DND-41 (cell line): ENCODE measurements at regions not wholly inside any gene's neighbourhood (a gene's known extent, or its start where the extent isn't known, plus 50 kb on each side); places are given as distances from the start of the nearest gene placed in this dataset.

ENCODE experiments used
- ATAC-seq: fragments of 200-7000 bp; cut with Tn5 transposase; 3 replicates; pipeline ENCODE4 v1.9.1; 2021; ENCODE audit warnings: low read depth; ENCODE audit not compliant: insufficient read depth
- DNase-seq: peaks from one replicate; pipeline ENCODE4 v3.0.0-alpha.2; 2020
- H2AFZ ChIP-seq: 2 replicates; pipeline ENCODE4 v1.6.0; 2012; ENCODE audit warnings: low read depth, low read length
- H3K27ac ChIP-seq: 2 replicates; pipeline ENCODE4 v1.5.1; 2012; ENCODE audit warnings: low read length, inconsistent platforms
- H3K27me3 ChIP-seq: fragments of 200-600 bp; sonication (generic); 2 replicates; pipeline ENCODE4 v1.6.0; 2012; ENCODE audit warnings: low read length, mild to moderate bottlenecking, inconsistent platforms; ENCODE audit not compliant: insufficient read depth, poor library complexity
- H3K36me3 ChIP-seq: 2 replicates; pipeline ENCODE4 v1.5.1; 2012; ENCODE audit warnings: low read length, inconsistent platforms; ENCODE audit not compliant: insufficient read depth
- H3K4me1 ChIP-seq: 2 replicates; pipeline ENCODE4 v1.5.1; 2012; ENCODE audit warnings: mild to moderate bottlenecking, low read length; ENCODE audit not compliant: insufficient read depth
- H3K4me2 ChIP-seq: 2 replicates; pipeline ENCODE4 v1.6.0; 2012; ENCODE audit warnings: mild to moderate bottlenecking, moderate library complexity, low read length, inconsistent platforms; ENCODE audit not compliant: insufficient read depth
- H3K4me3 ChIP-seq, 2 experiments: fragments of 200-600 bp in 1 of 2; shearing (Covaris generic) in 1 of 2; 2 replicates each; pipeline ENCODE4 v1.5.1; 2012 to 2016; ENCODE audit warnings: inconsistent platforms in 2 of 2, low read length in 2 of 2, mild to moderate bottlenecking in 2 of 2, low read depth in 1 of 2, moderate library complexity in 1 of 2
- H3K79me2 ChIP-seq: 2 replicates; pipeline ENCODE4 v1.6.0; 2012; ENCODE audit warnings: low read length, inconsistent platforms; ENCODE audit not compliant: insufficient read depth
- H3K9ac ChIP-seq: 2 replicates; pipeline ENCODE4 v1.6.0; 2012; ENCODE audit warnings: low read depth, mild to moderate bottlenecking, inconsistent platforms, low read length, moderate library complexity
- H3K9me3 ChIP-seq: 2 replicates; pipeline ENCODE4 v1.5.1; 2012; ENCODE audit warnings: low read length, moderate library complexity, mild to moderate bottlenecking, inconsistent platforms; ENCODE audit not compliant: insufficient read depth, severe bottlenecking
- H4K20me1 ChIP-seq: 2 replicates; pipeline ENCODE4 v1.6.0; 2012; ENCODE audit warnings: low read length; ENCODE audit not compliant: insufficient read depth
- EZH2 ChIP-seq: IDR thresholded peaks from 3 replicates; pipeline ENCODE4 v1.6.1; 2012; ENCODE audit warnings: borderline replicate concordance, low read depth, mild to moderate bottlenecking, moderate library complexity, low read length, inconsistent platforms; ENCODE audit not compliant: severe bottlenecking
- TF ChIP-seq, protein P1 (sequence below): IDR thresholded peaks from 2 replicates; pipeline ENCODE4 v1.5.1; 2012; ENCODE audit warnings: borderline replicate concordance, low read length, moderate library complexity, mild to moderate bottlenecking; ENCODE audit not compliant: poor library complexity, severe bottlenecking; ENCODE audit errors: extremely low read depth

DNA sequence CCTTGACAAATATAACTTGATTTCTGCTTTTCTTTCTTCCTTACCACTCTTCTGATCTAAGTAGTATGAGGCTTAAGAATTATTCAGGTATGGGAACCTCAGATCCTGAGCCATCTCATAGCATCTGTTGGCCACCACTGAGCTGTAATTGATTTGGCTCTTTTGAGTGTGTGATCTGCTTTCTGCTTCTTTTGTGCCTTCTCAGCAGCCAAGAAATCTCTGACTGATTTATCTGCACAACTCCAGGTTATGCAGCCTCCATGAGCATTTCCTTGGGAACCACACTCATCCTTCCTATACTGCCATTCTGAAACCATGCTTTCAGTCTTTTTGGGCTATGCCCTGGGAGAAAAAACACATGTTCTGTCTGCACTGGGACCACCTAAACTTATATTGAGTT lies 178.0 kb upstream of the FAM3C start:
- Histone ChIP-seq H3K79me2 (no peaks in the 10 kb centered on the region), H3K4me1 (no peaks in the 10 kb centered on the region), H3K9ac (no peak overlapping the region), H3K27me3 (peaks cover 7% of the 10 kb centered on the region), H3K4me3 (no peak overlapping the region), H2AFZ (no peak overlapping the region), H3K4me2 (no peak overlapping the region), H4K20me1 (no peaks in the 10 kb centered on the region), H3K9me3 (no peaks in the 10 kb centered on the region), H3K36me3 (no peaks in the 10 kb centered on the region), H3K27ac (no peak overlapping the region)
- no peak for DNase-seq
- TF ChIP-seq EZH2: no peak
- TF ChIP-seq, protein P1, sequence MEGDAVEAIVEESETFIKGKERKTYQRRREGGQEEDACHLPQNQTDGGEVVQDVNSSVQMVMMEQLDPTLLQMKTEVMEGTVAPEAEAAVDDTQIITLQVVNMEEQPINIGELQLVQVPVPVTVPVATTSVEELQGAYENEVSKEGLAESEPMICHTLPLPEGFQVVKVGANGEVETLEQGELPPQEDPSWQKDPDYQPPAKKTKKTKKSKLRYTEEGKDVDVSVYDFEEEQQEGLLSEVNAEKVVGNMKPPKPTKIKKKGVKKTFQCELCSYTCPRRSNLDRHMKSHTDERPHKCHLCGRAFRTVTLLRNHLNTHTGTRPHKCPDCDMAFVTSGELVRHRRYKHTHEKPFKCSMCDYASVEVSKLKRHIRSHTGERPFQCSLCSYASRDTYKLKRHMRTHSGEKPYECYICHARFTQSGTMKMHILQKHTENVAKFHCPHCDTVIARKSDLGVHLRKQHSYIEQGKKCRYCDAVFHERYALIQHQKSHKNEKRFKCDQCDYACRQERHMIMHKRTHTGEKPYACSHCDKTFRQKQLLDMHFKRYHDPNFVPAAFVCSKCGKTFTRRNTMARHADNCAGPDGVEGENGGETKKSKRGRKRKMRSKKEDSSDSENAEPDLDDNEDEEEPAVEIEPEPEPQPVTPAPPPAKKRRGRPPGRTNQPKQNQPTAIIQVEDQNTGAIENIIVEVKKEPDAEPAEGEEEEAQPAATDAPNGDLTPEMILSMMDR: no peak
- ATAC-seq: no peak

DNA sequence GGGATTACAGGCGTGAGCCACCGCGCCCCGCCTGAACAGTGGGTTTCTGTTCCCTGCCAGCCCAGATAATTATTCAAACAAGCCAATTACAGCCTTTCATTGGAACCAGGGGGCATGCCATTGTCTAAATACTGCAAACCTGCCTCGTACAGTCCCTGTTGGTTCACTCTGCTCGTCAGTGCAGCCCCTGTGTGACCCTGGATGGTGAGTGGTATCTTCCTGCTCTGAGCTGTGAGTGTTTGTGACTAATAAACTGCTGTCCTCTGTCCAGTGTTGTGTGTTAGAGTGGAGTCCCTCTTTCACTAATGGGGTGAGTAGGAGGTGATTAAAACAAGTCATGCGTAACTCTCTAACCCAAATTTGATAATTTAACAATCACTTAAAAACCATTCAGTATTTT lies 176.5 kb upstream of the FAM3C start:
- Histone ChIP-seq H3K27me3 (peaks cover 7% of the 10 kb centered on the region), H2AFZ (no peak overlapping the region), H3K27ac (no peak overlapping the region), H3K4me2 (no peak overlapping the region), H3K4me1 (no peaks in the 10 kb centered on the region), H4K20me1 (no peaks in the 10 kb centered on the region), H3K79me2 (no peaks in the 10 kb centered on the region), H3K4me3 (no peak overlapping the region), H3K9me3 (no peaks in the 10 kb centered on the region), H3K9ac (no peak overlapping the region), H3K36me3 (no peaks in the 10 kb centered on the region)
- DNase-seq (no peak), ATAC-seq (no peak)
- TF ChIP-seq, protein P1: no peak
- no peak for TF ChIP-seq EZH2

DNA sequence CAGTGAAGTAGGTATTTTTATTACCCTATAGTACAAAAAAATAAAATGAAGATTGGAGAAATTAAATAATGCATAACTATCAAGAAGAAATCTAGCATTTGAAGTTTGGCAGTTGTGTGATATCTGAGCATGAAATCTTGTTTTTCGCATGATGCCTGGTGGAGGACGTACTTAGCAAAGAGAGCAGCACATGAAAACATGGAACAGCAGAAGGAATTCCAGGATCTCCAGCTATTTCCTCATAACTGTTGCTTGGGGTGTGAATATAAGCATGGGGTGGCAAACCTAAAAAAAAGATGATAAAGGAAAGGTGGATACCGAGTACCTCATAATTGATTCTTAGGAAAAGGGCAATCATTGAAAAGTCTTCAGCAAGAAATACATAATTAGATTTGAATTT lies 174.3 kb upstream of the FAM3C start:
- Histone ChIP-seq H3K79me2 (no peaks in the 10 kb centered on the region), H2AFZ (no peak overlapping the region), H3K27me3 (no peaks in the 10 kb centered on the region), H3K9ac (no peak overlapping the region), H3K9me3 (no peaks in the 10 kb centered on the region), H3K4me3 (no peak overlapping the region), H3K4me1 (no peaks in the 10 kb centered on the region), H4K20me1 (no peaks in the 10 kb centered on the region), H3K36me3 (no peaks in the 10 kb centered on the region), H3K4me2 (no peak overlapping the region), H3K27ac (no peak overlapping the region)
- no peak for ATAC-seq
- TF ChIP-seq EZH2: no peak
- TF ChIP-seq, protein P1: no peak
- DNase-seq: no peak

DNA sequence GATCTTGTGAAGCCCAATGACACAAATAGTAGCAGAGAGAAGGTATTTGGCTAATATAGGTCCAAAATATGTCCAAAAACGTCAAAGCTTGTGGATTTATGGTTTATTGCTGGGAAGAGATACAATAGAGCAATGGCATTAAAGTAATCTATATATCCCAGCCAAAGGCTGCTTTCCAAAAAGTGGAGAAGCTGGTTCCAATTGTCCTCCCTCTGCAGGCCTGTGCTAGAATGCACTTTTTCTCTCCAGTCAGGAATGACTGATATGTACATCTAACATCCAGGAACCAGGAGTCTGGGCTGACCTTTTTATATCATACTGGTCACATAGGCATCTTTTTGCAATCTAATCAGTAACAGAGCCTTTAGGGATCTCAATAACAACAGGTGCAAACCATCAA lies 167.1 kb upstream of the FAM3C start:
- Histone ChIP-seq H3K9ac (no peak overlapping the region), H3K9me3 (no peaks in the 10 kb centered on the region), H3K4me3 (no peak overlapping the region), H3K27ac (no peak overlapping the region), H3K36me3 (no peaks in the 10 kb centered on the region), H3K27me3 (no peaks in the 10 kb centered on the region), H3K4me2 (no peak overlapping the region), H3K4me1 (no peaks in the 10 kb centered on the region), H3K79me2 (no peaks in the 10 kb centered on the region), H4K20me1 (no peaks in the 10 kb centered on the region), H2AFZ (no peak overlapping the region)
- DNase-seq (no peak), ATAC-seq (no peak)
- no peak for TF ChIP-seq EZH2
- TF ChIP-seq, protein P1: no peak
